ENCODE measurements at regions not wholly inside any gene's neighbourhood (a gene's known extent, or its start where the extent isn't known, plus 50 kb on each side); places are given as distances from the start of the nearest gene placed in this dataset.

DNA sequence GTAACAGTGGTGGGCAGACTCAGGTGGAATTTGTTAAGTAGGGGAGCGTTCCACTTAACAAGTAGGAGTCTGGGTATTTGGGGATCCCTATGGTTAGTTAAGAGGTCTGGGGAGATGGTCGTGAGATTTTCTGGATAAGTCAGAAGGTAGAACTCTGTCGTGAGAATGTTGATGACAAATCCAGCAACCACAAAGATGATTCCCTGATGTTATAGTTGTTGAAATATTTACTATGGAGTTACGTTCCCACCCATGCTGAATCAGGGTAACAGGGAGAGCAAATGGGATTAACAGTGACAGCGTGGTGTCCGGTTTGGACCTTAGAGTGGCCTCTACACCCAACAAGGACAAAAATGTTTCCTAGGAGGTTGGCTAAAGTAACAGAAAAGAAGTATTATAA is 110.8 kb downstream of the MFSD1 start:
- FAIRE-seq: no peak
- no TSS peak for BruUV-seq (replicated peaks)
- TF ChIP-seq CAMTA2 (CRISPR knock-in tag; conservative IDR thresholded peaks at IDR 0.05) (no peak), MYBL2 (IDR thresholded peaks at IDR 0.05; ENCODE audit: low read depth) (no peak), MYBL2 (CRISPR knock-in tag; IDR thresholded peaks at IDR 0.05; ENCODE audit: borderline replicate concordance) (no peak), ZC3H8 (IDR thresholded peaks at IDR 0.05) (no peak), ZNF561 (CRISPR knock-in tag; conservative IDR thresholded peaks at IDR 0.05) (no peak), LCOR (CRISPR knock-in tag; IDR thresholded peaks at IDR 0.05) (no peak), EWSR1 (IDR thresholded peaks at IDR 0.05; ENCODE audit: borderline replicate concordance, low read depth, partially characterized antibody) (no peak), SAFB (IDR thresholded peaks at IDR 0.05; ENCODE audit: borderline replicate concordance, low read depth, low read length) (no peak), HMGN3 (IDR thresholded peaks at IDR 0.05; ENCODE audit: borderline replicate concordance, extremely low read depth, insufficient read length, low read depth, low read length) (no peak), ZNF778 (CRISPR knock-in tag; IDR thresholded peaks at IDR 0.05) (no peak), ZNF212 (CRISPR knock-in tag; IDR thresholded peaks at IDR 0.05) (no peak)
- TF ChIP-seq, protein P1, sequence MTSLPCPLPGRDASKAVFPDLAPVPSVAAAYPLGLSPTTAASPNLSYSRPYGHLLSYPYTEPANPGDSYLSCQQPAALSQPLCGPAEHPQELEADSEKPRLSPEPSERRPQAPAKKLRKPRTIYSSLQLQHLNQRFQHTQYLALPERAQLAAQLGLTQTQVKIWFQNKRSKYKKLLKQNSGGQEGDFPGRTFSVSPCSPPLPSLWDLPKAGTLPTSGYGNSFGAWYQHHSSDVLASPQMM (CRISPR knock-in tag; IDR thresholded peaks at IDR 0.05): no peak
- TF ChIP-seq, protein P2, sequence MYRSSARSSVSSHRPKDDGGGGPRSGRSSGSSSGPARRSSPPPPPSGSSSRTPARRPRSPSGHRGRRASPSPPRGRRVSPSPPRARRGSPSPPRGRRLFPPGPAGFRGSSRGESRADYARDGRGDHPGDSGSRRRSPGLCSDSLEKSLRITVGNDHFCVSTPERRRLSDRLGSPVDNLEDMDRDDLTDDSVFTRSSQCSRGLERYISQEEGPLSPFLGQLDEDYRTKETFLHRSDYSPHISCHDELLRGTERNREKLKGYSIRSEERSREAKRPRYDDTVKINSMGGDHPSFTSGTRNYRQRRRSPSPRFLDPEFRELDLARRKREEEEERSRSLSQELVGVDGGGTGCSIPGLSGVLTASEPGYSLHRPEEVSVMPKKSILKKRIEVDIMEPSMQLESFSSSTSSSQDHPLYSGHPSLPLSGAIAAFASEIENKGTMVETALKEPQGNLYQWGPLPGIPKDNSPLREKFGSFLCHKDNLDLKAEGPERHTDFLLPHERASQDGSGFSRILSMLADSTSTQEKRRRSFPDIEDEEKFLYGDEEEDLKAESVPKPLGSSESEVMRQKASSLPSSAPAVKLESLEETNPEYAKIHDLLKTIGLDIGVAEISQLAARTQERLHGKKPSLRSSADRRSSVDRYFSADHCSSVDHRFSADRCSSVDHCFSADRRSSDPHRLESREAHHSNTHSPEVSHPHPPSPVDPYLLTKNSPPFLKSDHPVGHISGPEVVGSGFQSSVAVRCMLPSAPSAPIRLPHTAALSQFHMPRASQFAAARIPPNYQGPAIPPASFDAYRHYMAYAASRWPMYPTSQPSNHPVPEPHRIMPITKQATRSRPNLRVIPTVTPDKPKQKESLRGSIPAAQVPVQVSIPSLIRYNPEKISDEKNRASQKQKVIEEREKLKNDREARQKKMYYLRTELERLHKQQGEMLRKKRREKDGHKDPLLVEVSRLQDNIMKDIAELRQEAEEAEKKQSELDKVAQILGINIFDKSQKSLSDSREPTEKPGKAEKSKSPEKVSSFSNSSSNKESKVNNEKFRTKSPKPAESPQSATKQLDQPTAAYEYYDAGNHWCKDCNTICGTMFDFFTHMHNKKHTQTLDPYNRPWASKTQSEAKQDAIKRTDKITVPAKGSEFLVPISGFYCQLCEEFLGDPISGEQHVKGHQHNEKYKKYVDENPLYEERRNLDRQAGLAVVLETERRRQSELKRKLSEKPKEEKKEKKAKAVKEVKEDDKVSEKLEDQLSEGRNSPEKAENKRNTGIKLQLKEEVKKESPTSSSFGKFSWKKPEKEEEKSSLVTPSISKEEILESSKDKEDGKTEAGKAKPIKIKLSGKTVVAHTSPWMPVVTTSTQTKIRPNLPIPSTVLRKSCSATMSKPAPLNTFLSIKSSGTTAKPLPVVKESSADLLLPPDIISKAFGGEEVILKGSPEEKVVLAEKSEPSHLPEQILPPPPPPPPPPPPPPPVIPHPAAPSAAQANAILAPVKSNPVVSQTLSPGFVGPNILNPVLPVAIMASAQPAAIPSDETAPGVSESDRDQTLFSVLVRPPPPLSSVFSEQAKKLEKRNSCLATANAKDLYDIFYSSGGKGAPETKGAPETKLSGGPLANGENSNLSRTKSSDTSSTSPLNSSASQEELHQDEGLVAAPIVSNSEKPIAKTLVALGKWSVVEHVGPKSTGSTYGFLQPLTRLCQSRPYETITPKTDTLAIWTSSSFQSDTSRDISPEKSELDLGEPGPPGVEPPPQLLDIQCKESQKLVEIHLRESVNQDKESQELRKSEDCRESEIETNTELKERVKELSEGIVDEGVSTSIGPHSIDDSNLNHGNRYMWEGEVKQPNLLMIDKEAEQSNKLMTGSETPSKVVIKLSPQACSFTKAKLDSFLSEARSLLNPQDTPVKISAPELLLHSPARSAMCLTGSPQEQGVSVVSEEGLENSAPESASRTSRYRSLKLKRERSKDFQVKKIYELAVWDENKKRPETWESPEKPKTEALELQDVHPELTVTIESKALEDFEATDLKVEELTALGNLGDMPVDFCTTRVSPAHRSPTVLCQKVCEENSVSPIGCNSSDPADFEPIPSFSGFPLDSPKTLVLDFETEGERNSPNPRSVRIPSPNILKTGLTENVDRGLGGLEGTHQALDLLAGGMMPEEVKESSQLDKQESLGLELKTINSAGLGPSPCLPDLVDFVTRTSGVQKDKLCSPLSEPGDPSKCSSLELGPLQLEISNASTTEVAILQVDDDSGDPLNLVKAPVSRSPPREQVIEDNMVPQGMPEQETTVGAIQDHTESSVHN (IDR thresholded peaks at IDR 0.05; ENCODE audit: borderline replicate concordance in 1 of 2, low read depth in 1 of 2): no peak
- TF ChIP-seq, protein P3, sequence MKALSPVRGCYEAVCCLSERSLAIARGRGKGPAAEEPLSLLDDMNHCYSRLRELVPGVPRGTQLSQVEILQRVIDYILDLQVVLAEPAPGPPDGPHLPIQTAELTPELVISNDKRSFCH (CRISPR knock-in tag; IDR thresholded peaks at IDR 0.05): no peak
- TF ChIP-seq, protein P3 (tag; IDR thresholded peaks at IDR 0.05): no peak

More for the DNA sequence above, 110.8 kb downstream of the MFSD1 start:
- Histone ChIP-seq H3K4me3 (no peak overlapping the region), H3K9me3 (replicated peaks; ENCODE audit: control insufficient read depth, insufficient read depth, low read depth, low read length) (no peaks in the 10 kb centered on the region), H3K79me2 (ENCODE audit: control insufficient read depth, insufficient read depth, low read length) (no peaks in the 10 kb centered on the region), H3K4me1 (replicated peaks in 1 of 2; ENCODE audit: control insufficient read depth in 2 of 2, insufficient read depth in 2 of 2, low read length in 2 of 2) (no peaks in the 10 kb centered on the region), H2AFZ (ENCODE audit: low read depth, low read length) (no peak overlapping the region), H3K9ac (ENCODE audit: insufficient read depth in 1 of 2, low read depth in 2 of 2, low read length in 2 of 2) (no peak overlapping the region), H3K27me3 (ENCODE audit: control insufficient read depth in 2 of 2, insufficient read depth in 2 of 2, low read length in 2 of 2) (no peaks in the 10 kb centered on the region), H3K9me1 (ENCODE audit: control insufficient read depth, insufficient read depth, low read length) (no peaks in the 10 kb centered on the region), H3K27ac (ENCODE audit: extremely low read depth, low read depth, low read length) (no peak overlapping the region), H3K36me3 (ENCODE audit: control insufficient read depth, insufficient read depth, low read length) (no peaks in the 10 kb centered on the region), H4K20me1 (replicated peaks; ENCODE audit: control insufficient read depth, insufficient read depth, low read length) (no peaks in the 10 kb centered on the region), H3K4me2 (ENCODE audit: insufficient read depth, low read length) (no peak overlapping the region)
- ChIA-PET CTCF (ENCODE audit: low intra/inter-chr PET ratio) (no interaction called here), POLR2A (no interaction called here)
- intact Hi-C loops (cut with micrococcal nuclease): loop anchor here (5.0 kb wide), 1 partner anchor 65 kb away; no protein-coding TSS in a partner anchor
- 0% methylated on average over 6 of the region's 6 CpGs for WGBS (ENCODE audit: insufficient coverage, low coverage, missing lambda C conversion rate)
- no peak for DNase-seq (ENCODE audit: extremely low read depth in 1 of 4, low spot score in 3 of 4)
- in situ Hi-C loops (cut with MboI): no loop called here
- ATAC-seq: no peak
